HEK293 (cell line): ENCODE measurements at regions not wholly inside any gene's neighbourhood (a gene's known extent, or its start where the extent isn't known, plus 50 kb on each side); places are given as distances from the start of the nearest gene placed in this dataset.

Experiments
- CTCF ChIA-PET: fragments of 350-600 bp; formaldehyde crosslinking; extraction: SDS; loops from one replicate; lab custom pipeline; 2021; ENCODE audit warnings: antibody characterized with exemption; lab: Yijun Ruan, JAX
- POLR2A ChIA-PET: fragments of 300-600 bp; formaldehyde crosslinking; extraction: SDS; loops from one replicate; lab custom pipeline; 2020; ENCODE audit warnings: antibody characterized with exemption, inconsistent platforms; lab: Yijun Ruan, JAX
- H3K27ac ChIP-seq: fragments of 200-500 bp; sonication (Bioruptor generic); 2 replicates; pipeline ENCODE4 v1.5.1; 2014; ENCODE audit warnings: low read depth, low read length, control low read depth, inconsistent platforms; ENCODE audit errors: extremely low read depth
- H3K36me3 ChIP-seq, 2 experiments: fragments of 200-500 bp in 1 of 2; sonication (Bioruptor generic) in 1 of 2; 1 replicate in 1 of 2; 2 replicates in 1 of 2; pipeline ENCODE4 v1.5.1; 2014 to 2017; ENCODE audit warnings: inconsistent platforms in 2 of 2, low read length in 2 of 2; ENCODE audit not compliant: control insufficient read depth in 2 of 2, insufficient read depth in 1 of 2
- H3K4me1 ChIP-seq: fragments of 200-500 bp; sonication (Bioruptor generic); 2 replicates; pipeline ENCODE4 v1.5.1; 2014; ENCODE audit warnings: mild to moderate bottlenecking, low read length, inconsistent platforms; ENCODE audit not compliant: control insufficient read depth, insufficient read depth
- H3K4me3 ChIP-seq: 2 replicates; pipeline ENCODE4 v1.5.1; 2011; ENCODE audit warnings: low read depth, mild to moderate bottlenecking, control low read depth, low read length, moderate library complexity
- H3K9me3 ChIP-seq: fragments of 200-500 bp; sonication (Bioruptor generic); 2 replicates; pipeline ENCODE4 v1.5.1; 2014; ENCODE audit warnings: low read depth, low read length, inconsistent platforms; ENCODE audit not compliant: control insufficient read depth, insufficient read depth
- BCL11A ChIP-seq: fragments of 450-650 bp; formaldehyde crosslinking; IDR thresholded peaks from 2 replicates; pipeline ENCODE4 v1.5.1; 2016; ENCODE audit warnings: low read depth, missing biosample characterization, missing genetic modification characterization
- BCL11B ChIP-seq: fragments of 450-650 bp; formaldehyde crosslinking; IDR thresholded peaks from 2 replicates; pipeline ENCODE4 v1.5.1; 2016; ENCODE audit warnings: low read depth, missing biosample characterization, missing genetic modification characterization
- GLIS1 ChIP-seq: fragments of 450-650 bp; formaldehyde crosslinking; IDR thresholded peaks from 2 replicates; pipeline ENCODE4 v1.5.1; 2016; ENCODE audit warnings: missing biosample characterization, missing genetic modification characterization
- GLIS2 ChIP-seq: fragments of 450-650 bp; formaldehyde crosslinking; IDR thresholded peaks from 2 replicates; pipeline ENCODE4 v1.5.1; 2016; ENCODE audit warnings: missing biosample characterization, missing genetic modification characterization
- HOXC10 ChIP-seq: sonication (generic); formaldehyde crosslinking; IDR thresholded peaks from 2 replicates; pipeline ENCODE4 v1.8.1; 2023; ENCODE audit warnings: mild to moderate bottlenecking, missing genetic modification reagents
- PRDM1 ChIP-seq: fragments of 450-650 bp; formaldehyde crosslinking; IDR thresholded peaks from 2 replicates; pipeline ENCODE4; 2016; ENCODE audit warnings: missing biosample characterization, missing genetic modification characterization
- RBAK ChIP-seq: fragments of 450-650 bp; formaldehyde crosslinking; IDR thresholded peaks from 2 replicates; pipeline ENCODE4 v1.5.1; 2016; ENCODE audit warnings: missing biosample characterization, missing genetic modification characterization
- SP7 ChIP-seq: fragments of 450-650 bp; formaldehyde crosslinking; IDR thresholded peaks from 2 replicates; pipeline ENCODE4 v1.5.1; 2016; ENCODE audit warnings: missing biosample characterization, missing genetic modification characterization
- YY1 ChIP-seq: fragments of 450-650 bp; formaldehyde crosslinking; IDR thresholded peaks from 2 replicates; pipeline ENCODE4 v1.5.1; 2018; ENCODE audit warnings: missing biosample characterization, missing genetic modification characterization
- ZFHX2 ChIP-seq: fragments of 450-650 bp; formaldehyde crosslinking; conservative IDR thresholded peaks from 2 replicates; pipeline ENCODE4 v1.5.1; 2016; ENCODE audit warnings: missing biosample characterization, missing genetic modification characterization
- ZFP37 ChIP-seq: fragments of 450-650 bp; formaldehyde crosslinking; IDR thresholded peaks from 2 replicates; pipeline ENCODE4 v1.5.1; 2016; ENCODE audit warnings: missing biosample characterization, missing genetic modification characterization
- ZIC2 ChIP-seq: fragments of 450-650 bp; formaldehyde crosslinking; IDR thresholded peaks from 2 replicates; pipeline ENCODE4 v1.5.1; 2016; ENCODE audit warnings: missing biosample characterization, missing genetic modification characterization
- ZNF148 ChIP-seq: fragments of 450-650 bp; formaldehyde crosslinking; IDR thresholded peaks from 2 replicates; pipeline ENCODE4 v1.5.0; 2017; ENCODE audit warnings: missing biosample characterization, missing genetic modification characterization, borderline replicate concordance
- ZNF221 ChIP-seq: fragments of 450-650 bp; formaldehyde crosslinking; IDR thresholded peaks from 2 replicates; pipeline ENCODE4 v1.5.1; 2017; ENCODE audit warnings: missing biosample characterization, missing genetic modification characterization, borderline replicate concordance
- ZNF26 ChIP-seq: fragments of 450-650 bp; formaldehyde crosslinking; IDR thresholded peaks from 2 replicates; pipeline ENCODE4 v1.5.1; 2016; ENCODE audit warnings: missing biosample characterization, missing genetic modification characterization
- ZNF280C ChIP-seq: fragments of 450-650 bp; formaldehyde crosslinking; IDR thresholded peaks from 2 replicates; pipeline ENCODE4 v1.5.1; 2016; ENCODE audit warnings: missing biosample characterization, missing genetic modification characterization
- ZNF311 ChIP-seq: fragments of 450-650 bp; formaldehyde crosslinking; IDR thresholded peaks from 2 replicates; pipeline ENCODE4 v1.5.1; 2017; ENCODE audit warnings: missing biosample characterization, missing genetic modification characterization, borderline replicate concordance
- ZNF362 ChIP-seq: fragments of 450-650 bp; formaldehyde crosslinking; IDR thresholded peaks from 2 replicates; pipeline ENCODE4 v1.5.1; 2016; ENCODE audit warnings: missing biosample characterization, missing genetic modification characterization
- ZNF404 ChIP-seq: fragments of 450-650 bp; formaldehyde crosslinking; IDR thresholded peaks from 2 replicates; pipeline ENCODE4 v1.5.1; 2017; ENCODE audit warnings: missing biosample characterization, missing genetic modification characterization
- ZNF426 ChIP-seq: fragments of 450-650 bp; formaldehyde crosslinking; IDR thresholded peaks from 2 replicates; pipeline ENCODE4 v1.5.1; 2017; ENCODE audit warnings: missing biosample characterization, missing genetic modification characterization, mild to moderate bottlenecking, inconsistent platforms, moderate library complexity
- ZNF510 ChIP-seq: fragments of 450-650 bp; formaldehyde crosslinking; IDR thresholded peaks from 2 replicates; pipeline ENCODE4 v1.5.1; 2018; ENCODE audit warnings: mild to moderate bottlenecking, missing genetic modification characterization, missing biosample characterization; ENCODE audit not compliant: insufficient replicate concordance
- ZNF513 ChIP-seq: fragments of 450-650 bp; IDR thresholded peaks from 2 replicates; pipeline ENCODE4 v1.5.1; 2018; ENCODE audit warnings: missing biosample characterization, missing genetic modification characterization
- ZNF530 ChIP-seq: fragments of 450-650 bp; formaldehyde crosslinking; IDR thresholded peaks from 2 replicates; pipeline ENCODE4 v1.5.1; 2016; ENCODE audit warnings: low read depth, missing biosample characterization, missing genetic modification characterization
- ZNF561 ChIP-seq: fragments of 450-650 bp; IDR thresholded peaks from 2 replicates; pipeline ENCODE4 v1.5.1; 2018; ENCODE audit warnings: missing biosample characterization, missing genetic modification characterization, borderline replicate concordance
- ZNF580 ChIP-seq: fragments of 450-650 bp; formaldehyde crosslinking; IDR thresholded peaks from 2 replicates; pipeline ENCODE4 v1.5.1; 2016; ENCODE audit warnings: missing biosample characterization, missing genetic modification characterization
- ZNF639 ChIP-seq: fragments of 450-650 bp; formaldehyde crosslinking; IDR thresholded peaks from 2 replicates; pipeline ENCODE4 v1.5.1; 2016; ENCODE audit warnings: missing biosample characterization, missing genetic modification characterization
- ZNF660 ChIP-seq: fragments of 450-650 bp; IDR thresholded peaks from 2 replicates; pipeline ENCODE4 v1.5.1; 2018; ENCODE audit warnings: missing biosample characterization, mild to moderate bottlenecking, missing genetic modification characterization

- TF ChIP-seq ZNF580 (tag by site-specific recombination) (peak; percentile 19; the same call in 1 of the 2 replicates), ZNF561 (no peak), ZNF660 (tag by site-specific recombination) (no peak), ZNF221 (tag by site-specific recombination) (no peak), ZNF362 (no peak), ZNF513 (no peak), ZNF404 (tag by site-specific recombination) (no peak), ZNF426 (no peak), GLIS2 (tag by site-specific recombination) (no peak), ZNF280C (tag by site-specific recombination) (no peak), ZNF26 (tag by site-specific recombination) (no peak), BCL11B (no peak), HOXC10 (CRISPR knock-in tag) (no peak)
Observed at GRCh38 chr2:38147333-38148121, 71.6 kb upstream of the CYP1B1 start (continued).

- CTCF ChIA-PET = interaction anchor here (0.6 to 1.8 kb wide), 2 partner anchors 31 to 425 kb away, joined by 5 to 6 read pairs; no protein-coding TSS in a partner anchor
- Histone ChIP-seq H3K27ac (no peak overlapping the region), H3K36me3 (no peaks in the 10 kb centered on the region), H3K4me3 (no peak overlapping the region), H3K9me3 (no peaks in the 10 kb centered on the region), H3K4me1 (peaks cover 4% of the 10 kb centered on the region; the same call in 1 of the 2 replicates)
- POLR2A ChIA-PET = interaction anchor here (0.6 to 1.3 kb wide), 3 partner anchors 70 to 605 kb away, joined by 3 to 4 read pairs (median 3); partner anchors contain the start of gene SRSF7
- peak; percentile 52; the same call in 1 of the 2 replicates for TF ChIP-seq SP7 (tag by site-specific recombination)
- no peak for TF ChIP-seq ZNF510
- peak; percentile 73 for TF ChIP-seq ZIC2 (tag by site-specific recombination)
- no peak for TF ChIP-seq ZNF530 (tag by site-specific recombination)
- TF ChIP-seq ZFP37 = no peak
- no peak for TF ChIP-seq ZNF311 (tag by site-specific recombination)
- TF ChIP-seq RBAK (tag by site-specific recombination) = no peak
- TF ChIP-seq ZFHX2 (tag by site-specific recombination) = peak; percentile 89
- TF ChIP-seq PRDM1 (tag by site-specific recombination) = peak; percentile 5; the same call in 1 of the 2 replicates
- peak; percentile 69 for TF ChIP-seq GLIS1 (tag by site-specific recombination)
- TF ChIP-seq YY1 (tag by site-specific recombination) = no peak
- no peak for TF ChIP-seq ZNF639 (tag by site-specific recombination)
- TF ChIP-seq BCL11A = no peak
- no peak for TF ChIP-seq ZNF148 (tag by site-specific recombination)
Observed at GRCh38 chr2:38146907-38147307, 71.0 kb upstream of the CYP1B1 start.
